Skeletal muscle cell (primary cell): ENCODE measurements at regions not wholly inside any gene's neighbourhood (a gene's known extent, or its start where the extent isn't known, plus 50 kb on each side); places are given as distances from the start of the nearest gene placed in this dataset.
A peak's percentile ranks its signal among the peaks of the same experiment; 100 is the strongest.

Experiments
- DNase-seq: peaks from one replicate; pipeline ENCODE4 v3.0.0-alpha.2; 2010; ENCODE audit warnings: low read depth
- H3K4me3 ChIP-seq: 2 replicates; pipeline ENCODE4 v1.5.1; 2011; ENCODE audit warnings: low read depth, mild to moderate bottlenecking, control low read depth, low read length, moderate library complexity

GRCh38 chr1:87820668-87821334 is 492.1 kb downstream of the LMO4 start:
- DNase-seq, result no peak
- no peak overlapping the region for H3K4me3 ChIP-seq

GRCh38 chr1:87821335-87821697 is 492.6 kb downstream of the LMO4 start:
- H3K4me3 ChIP-seq, result no peak overlapping the region
- DNase-seq, result no peak

GRCh38 chr1:87826681-87827251 is 498.1 kb downstream of the LMO4 start:
- no peak overlapping the region for H3K4me3 ChIP-seq
- peak; percentile 60 for DNase-seq

- DNase-seq, result no peak
Measured at GRCh38 chr1:87829360-87829759, 500.7 kb downstream of the LMO4 start.

GRCh38 chr1:87830432-87830978 is 501.8 kb downstream of the LMO4 start:
- DNase-seq, result no peak
- H3K4me3 ChIP-seq, result no peak overlapping the region

More at GRCh38 chr1:87829360-87829759, 500.7 kb downstream of the LMO4 start:
- no peak overlapping the region for H3K4me3 ChIP-seq

GRCh38 chr1:87833166-87833565 is 504.5 kb downstream of the LMO4 start:
- peak; percentile 88 for DNase-seq
- H3K4me3 ChIP-seq, result no peak overlapping the region

- H3K4me3 ChIP-seq, result no peak overlapping the region
- DNase-seq, result no peak
Measured at GRCh38 chr1:87834151-87834550, 505.5 kb downstream of the LMO4 start.

GRCh38 chr1:87834941-87835340 is 506.3 kb downstream of the LMO4 start:
- no peak for DNase-seq
- no peak overlapping the region for H3K4me3 ChIP-seq

- H3K4me3 ChIP-seq, result no peak overlapping the region
- no peak for DNase-seq
Measured at GRCh38 chr1:87840767-87841166, 512.1 kb downstream of the LMO4 start.

GRCh38 chr1:87841332-87841731 is 512.7 kb downstream of the LMO4 start:
- H3K4me3 ChIP-seq, result no peak overlapping the region
- no peak for DNase-seq

GRCh38 chr1:87842156-87842555 is 513.5 kb downstream of the LMO4 start:
- no peak for DNase-seq

GRCh38 chr1:87844251-87844650 is 515.6 kb downstream of the LMO4 start:
- no peak overlapping the region for H3K4me3 ChIP-seq
- no peak for DNase-seq

More at GRCh38 chr1:87842156-87842555, 513.5 kb downstream of the LMO4 start:
- H3K4me3 ChIP-seq, result no peak overlapping the region

- no peak overlapping the region for H3K4me3 ChIP-seq
- DNase-seq, result no peak
Measured at GRCh38 chr1:87851490-87851889, 522.8 kb downstream of the LMO4 start.

- H3K4me3 ChIP-seq, result no peak overlapping the region
Measured at GRCh38 chr1:87852410-87853161, 523.9 kb downstream of the LMO4 start.

GRCh38 chr1:87853576-87854351 is 525.1 kb downstream of the LMO4 start:
- DNase-seq, result peak; percentile 85
- no peak overlapping the region for H3K4me3 ChIP-seq

More at GRCh38 chr1:87852410-87853161, 523.9 kb downstream of the LMO4 start:
- no peak for DNase-seq

- H3K4me3 ChIP-seq, result no peak overlapping the region
- no peak for DNase-seq
Measured at GRCh38 chr1:87863317-87863716, 534.6 kb downstream of the LMO4 start.

GRCh38 chr1:87864676-87865075 is 536.0 kb downstream of the LMO4 start:
- no peak for DNase-seq
- no peak overlapping the region for H3K4me3 ChIP-seq

GRCh38 chr1:87866416-87866815 is 537.7 kb downstream of the LMO4 start:
- no peak overlapping the region for H3K4me3 ChIP-seq
- DNase-seq, result no peak

GRCh38 chr1:87867626-87868025 is 538.9 kb downstream of the LMO4 start:
- DNase-seq, result no peak
- no peak overlapping the region for H3K4me3 ChIP-seq

- DNase-seq, result peak; percentile 53
- H3K4me3 ChIP-seq, result no peak overlapping the region
Measured at GRCh38 chr1:87869567-87869966, 540.9 kb downstream of the LMO4 start.
